ENCODE measurements at regions not wholly inside any gene's neighbourhood (a gene's known extent, or its start where the extent isn't known, plus 50 kb on each side); places are given as distances from the start of the nearest gene placed in this dataset.

GRCh38 chr5:174428895-174429294, 295.5 kb upstream of the MSX2 start:
- Mint-ChIP-seq H3K36me3 (ENCODE audit: low read depth) (no peaks in the 10 kb centered on the region), H3K4me3 (no peak overlapping the region), H3K27me3 (ENCODE audit: insufficient read depth) (peaks cover 3% of the 10 kb centered on the region; the same call in 1 of the 2 replicates), H3K9me3 (peaks cover 20% of the 10 kb centered on the region), H3K27ac (no peak overlapping the region), H3K4me1 (ENCODE audit: low read depth) (no peaks in the 10 kb centered on the region)
- TF ChIP-seq CTCF (IDR thresholded peaks at IDR 0.05) = no peak
- DNase-seq = no peak

- H3K36me3 Mint-ChIP-seq (ENCODE audit: low read depth) = no peaks in the 10 kb centered on the region
- no peak overlapping the region for H3K27ac Mint-ChIP-seq
- peaks cover 16% of the 10 kb centered on the region for H3K9me3 Mint-ChIP-seq
- TF ChIP-seq CTCF (IDR thresholded peaks at IDR 0.05) = no peak
- H3K27me3 Mint-ChIP-seq (ENCODE audit: insufficient read depth) = no peaks in the 10 kb centered on the region
- H3K4me3 Mint-ChIP-seq = no peak overlapping the region
- H3K4me1 Mint-ChIP-seq (ENCODE audit: low read depth) = no peaks in the 10 kb centered on the region
- DNase-seq = no peak
Measured at GRCh38 chr5:174430940-174431339, 293.4 kb upstream of the MSX2 start.

- peaks cover 21% of the 10 kb centered on the region for H3K9me3 Mint-ChIP-seq
- no peak overlapping the region for H3K27ac Mint-ChIP-seq
- no peaks in the 10 kb centered on the region for H3K4me1 Mint-ChIP-seq (ENCODE audit: low read depth)
- no peaks in the 10 kb centered on the region for H3K27me3 Mint-ChIP-seq (ENCODE audit: insufficient read depth)
- DNase-seq = no peak
- no peaks in the 10 kb centered on the region for H3K36me3 Mint-ChIP-seq (ENCODE audit: low read depth)
- TF ChIP-seq CTCF (IDR thresholded peaks at IDR 0.05) = no peak
- no peak overlapping the region for H3K4me3 Mint-ChIP-seq
Measured at GRCh38 chr5:174431504-174431903, 292.9 kb upstream of the MSX2 start.

- no peak overlapping the region for H3K27ac Mint-ChIP-seq
- H3K9me3 Mint-ChIP-seq = peaks cover 28% of the 10 kb centered on the region
- no peak overlapping the region for H3K4me3 Mint-ChIP-seq
- no peaks in the 10 kb centered on the region for H3K4me1 Mint-ChIP-seq (ENCODE audit: low read depth)
- no peak for DNase-seq
- no peaks in the 10 kb centered on the region; the same call in 1 of the 2 replicates for H3K36me3 Mint-ChIP-seq (ENCODE audit: low read depth)
- TF ChIP-seq CTCF (IDR thresholded peaks at IDR 0.05) = no peak
- no peaks in the 10 kb centered on the region for H3K27me3 Mint-ChIP-seq (ENCODE audit: insufficient read depth)
Measured at GRCh38 chr5:174433098-174433497, 291.3 kb upstream of the MSX2 start.

GRCh38 chr5:174436750-174437149, 287.6 kb upstream of the MSX2 start:
- Mint-ChIP-seq H3K36me3 (ENCODE audit: low read depth) (no peaks in the 10 kb centered on the region; the same call in 1 of the 2 replicates), H3K4me1 (ENCODE audit: low read depth) (no peaks in the 10 kb centered on the region), H3K27me3 (ENCODE audit: insufficient read depth) (no peaks in the 10 kb centered on the region), H3K4me3 (no peak overlapping the region), H3K9me3 (peaks cover 54% of the 10 kb centered on the region), H3K27ac (no peak overlapping the region)
- DNase-seq = no peak
- no peak for TF ChIP-seq CTCF (IDR thresholded peaks at IDR 0.05)
